Natural killer cell (primary cell): ENCODE measurements at regions not wholly inside any gene's neighbourhood (a gene's known extent, or its start where the extent isn't known, plus 50 kb on each side); places are given as distances from the start of the nearest gene placed in this dataset.

ENCODE experiments used
- ATAC-seq, 3 donors: fragments of 150-1000 bp in 2 of 3; fragments of 200-7000 bp in 1 of 3; cut with Tn5 transposase; 1 replicate in 1 of 3; 2 replicates in 2 of 3; pipeline ENCODE4 v1.10.0; 2021; ENCODE audit warnings: mild to moderate bottlenecking in 2 of 3, moderate library complexity in 2 of 3
- DNase-seq, 2 donors: peaks; one replicate each; pipeline versions ENCODE4 v3.0.0 to v3.0.0-alpha.2; 2013 to 2021; ENCODE audit warnings: mixed read lengths in 1 of 2
- H3K27ac ChIP-seq: one replicate; pipeline ENCODE4 v1.5.1; 2013; ENCODE audit warnings: mild to moderate bottlenecking, low read length
- H3K27me3 ChIP-seq: one replicate; pipeline ENCODE4 v1.6.1; 2013; ENCODE audit warnings: low read length; ENCODE audit not compliant: control insufficient read depth, insufficient read depth
- H3K36me3 ChIP-seq: one replicate; pipeline ENCODE4 v1.6.1; 2013; ENCODE audit warnings: low read length; ENCODE audit not compliant: control insufficient read depth, insufficient read depth
- H3K4me1 ChIP-seq: one replicate; pipeline ENCODE4 v1.6.1; 2013; ENCODE audit warnings: low read length; ENCODE audit not compliant: control insufficient read depth, insufficient read depth
- H3K4me3 ChIP-seq: one replicate; pipeline ENCODE4 v1.5.1; 2013; ENCODE audit warnings: low read length
- H3K9me3 ChIP-seq: one replicate; pipeline ENCODE4 v1.6.1; 2013; ENCODE audit warnings: low read length; ENCODE audit not compliant: control insufficient read depth, insufficient read depth
- H3K27ac Mint-ChIP-seq, 2 donors: one replicate each; pipeline ENCODE4 v1.8.0; 2022; ENCODE audit warnings: mild to moderate bottlenecking in 2 of 2, mixed read lengths in 2 of 2, moderate library complexity in 1 of 2
- H3K27me3 Mint-ChIP-seq, 2 donors: one replicate each; pipeline ENCODE4 v1.8.0; 2022; ENCODE audit warnings: low read depth in 2 of 2, mixed read lengths in 2 of 2
- H3K36me3 Mint-ChIP-seq: one replicate; pipeline ENCODE4 v1.8.0; 2022; ENCODE audit warnings: mixed read lengths
- H3K4me1 Mint-ChIP-seq, 2 donors: one replicate each; pipeline ENCODE4 v1.8.0; 2022; ENCODE audit warnings: mixed read lengths in 2 of 2
- H3K4me3 Mint-ChIP-seq: one replicate; pipeline ENCODE4 v1.8.0; 2022; ENCODE audit warnings: mild to moderate bottlenecking, moderate library complexity, mixed read lengths
- H3K9me3 Mint-ChIP-seq, 2 donors: one replicate each; pipeline ENCODE4 v1.8.0; 2022; ENCODE audit warnings: mixed read lengths in 2 of 2
- CTCF ChIP-seq: fragments of 200-600 bp; IDR thresholded peaks from one replicate; pipeline ENCODE4 v1.8.0; 2022; ENCODE audit warnings: antibody characterized with exemption
- WGBS: methylation state at CpG from one replicate; pipeline ENCODE4 v1.1.7; 2013; ENCODE audit warnings: missing lambda C conversion rate; ENCODE audit not compliant: insufficient coverage; 5-methylcytosine and 5-hydroxymethylcytosine counted together
- intact Hi-C: fragments of 100-400 bp; cut with micrococcal nuclease; formaldehyde crosslinking; loops from one replicate; pipeline ENCODE4 v1.14.2; 2022

- no peaks in the 10 kb centered on the region for H3K36me3 Mint-ChIP-seq
- Histone ChIP-seq H3K27me3 (no peaks in the 10 kb centered on the region), H3K27ac (no peak overlapping the region), H3K4me1 (no peaks in the 10 kb centered on the region), H3K4me3 (no peak overlapping the region), H3K36me3 (no peaks in the 10 kb centered on the region), H3K9me3 (no peaks in the 10 kb centered on the region)
- H3K27me3 Mint-ChIP-seq, result peaks cover 0 to 5% of the 10 kb centered on the region in 2 donors
- ATAC-seq, result no peak
- H3K4me1 Mint-ChIP-seq, result no peaks in the 10 kb centered on the region
- peaks cover 0 to 2% of the 10 kb centered on the region in 2 donors for H3K9me3 Mint-ChIP-seq
- H3K27ac Mint-ChIP-seq, result no peak overlapping the region
- intact Hi-C loops, result no loop called here
- TF ChIP-seq CTCF, result no peak
- WGBS, result 77% methylated on average over 2 of the region's 2 CpGs
- no peak overlapping the region for H3K4me3 Mint-ChIP-seq
- no peak for DNase-seq
Measured at GRCh38 chr15:47397655-47398054, 319.6 kb upstream of the SEMA6D start.

DNA sequence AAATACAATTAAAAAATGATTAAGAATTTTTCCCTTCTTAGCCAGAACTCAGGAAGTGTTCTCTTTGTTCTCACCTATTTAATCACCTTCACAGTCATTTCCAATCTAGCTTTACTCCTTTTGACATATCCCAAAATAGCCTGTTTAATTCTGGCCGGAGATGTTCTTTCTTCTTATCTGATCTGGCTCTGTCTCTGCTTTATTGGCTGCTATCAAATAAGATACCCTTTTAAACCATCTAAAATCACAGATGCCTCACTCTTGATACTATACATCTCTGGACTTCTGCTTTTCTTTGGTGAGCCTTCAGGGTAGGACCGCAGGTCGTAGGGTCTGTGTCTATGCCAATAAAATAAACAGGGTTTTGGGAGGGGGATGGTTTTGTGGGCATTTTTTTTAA, 319.2 kb upstream of the SEMA6D start:
- intact Hi-C loops, result no loop called here
- Histone ChIP-seq H3K4me3 (no peak overlapping the region), H3K27ac (no peak overlapping the region), H3K27me3 (no peaks in the 10 kb centered on the region), H3K9me3 (no peaks in the 10 kb centered on the region), H3K4me1 (no peaks in the 10 kb centered on the region), H3K36me3 (no peaks in the 10 kb centered on the region)
- DNase-seq, result no peak
- Mint-ChIP-seq H3K9me3 (peaks cover 0 to 2% of the 10 kb centered on the region in 2 donors), H3K27ac (no peak overlapping the region), H3K36me3 (no peaks in the 10 kb centered on the region), H3K27me3 (peaks cover 0 to 10% of the 10 kb centered on the region in 2 donors), H3K4me1 (no peaks in the 10 kb centered on the region), H3K4me3 (no peak overlapping the region)
- no peak for TF ChIP-seq CTCF
- 70% methylated on average over 3 of the region's 3 CpGs for WGBS
- ATAC-seq, result no peak

DNA sequence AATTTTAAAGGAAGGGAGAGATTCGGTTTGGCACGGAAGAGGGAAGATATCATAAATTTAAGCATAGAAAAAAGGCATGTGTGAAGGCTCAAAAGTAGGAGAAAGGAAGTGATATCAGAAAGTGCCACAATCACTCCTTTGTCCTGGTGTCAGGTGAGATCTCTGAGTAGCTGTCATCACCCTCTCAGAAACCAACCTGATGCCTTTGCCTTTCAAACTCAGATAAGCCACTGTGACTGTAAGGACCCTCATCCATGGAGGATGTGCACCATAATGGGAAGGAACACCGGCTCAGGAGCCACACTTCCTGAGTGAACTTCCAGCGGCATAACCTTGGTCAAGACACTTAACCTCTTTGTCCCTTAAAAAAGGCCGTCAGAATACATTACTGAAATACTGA, 318.7 kb upstream of the SEMA6D start:
- Histone ChIP-seq H3K4me1 (no peaks in the 10 kb centered on the region), H3K9me3 (no peaks in the 10 kb centered on the region), H3K27me3 (no peaks in the 10 kb centered on the region), H3K4me3 (no peak overlapping the region), H3K27ac (no peak overlapping the region), H3K36me3 (no peaks in the 10 kb centered on the region)
- H3K4me3 Mint-ChIP-seq, result no peak overlapping the region
- H3K4me1 Mint-ChIP-seq, result no peaks in the 10 kb centered on the region
- peaks cover 0 to 14% of the 10 kb centered on the region in 2 donors for H3K27me3 Mint-ChIP-seq
- DNase-seq, result no peak
- peaks cover 0 to 2% of the 10 kb centered on the region in 2 donors for H3K9me3 Mint-ChIP-seq
- no peak overlapping the region for H3K27ac Mint-ChIP-seq
- WGBS, result 86% methylated on average over 5 of the region's 5 CpGs
- intact Hi-C loops, result no loop called here
- H3K36me3 Mint-ChIP-seq, result no peaks in the 10 kb centered on the region
- no peak for TF ChIP-seq CTCF
- ATAC-seq, result no peak

- H3K27ac Mint-ChIP-seq, result no peak overlapping the region
- Histone ChIP-seq H3K4me1 (no peaks in the 10 kb centered on the region), H3K27me3 (no peaks in the 10 kb centered on the region), H3K4me3 (no peak overlapping the region), H3K27ac (no peak overlapping the region), H3K36me3 (no peaks in the 10 kb centered on the region), H3K9me3 (no peaks in the 10 kb centered on the region)
- intact Hi-C loops, result no loop called here
- DNase-seq (no peak), ATAC-seq (no peak)
- 100% methylated on average over 1 of the region's 1 CpG for WGBS
- TF ChIP-seq CTCF, result no peak
- no peaks in the 10 kb centered on the region for H3K36me3 Mint-ChIP-seq
- peaks cover 0 to 14% of the 10 kb centered on the region in 2 donors for H3K27me3 Mint-ChIP-seq
- no peaks in the 10 kb centered on the region for H3K4me1 Mint-ChIP-seq
- peaks cover 0 to 2% of the 10 kb centered on the region in 2 donors for H3K9me3 Mint-ChIP-seq
- H3K4me3 Mint-ChIP-seq, result no peak overlapping the region
Measured at GRCh38 chr15:47399100-47399499, 318.2 kb upstream of the SEMA6D start.
